ENCODE measurements at regions not wholly inside any gene's neighbourhood (a gene's known extent, or its start where the extent isn't known, plus 50 kb on each side); places are given as distances from the start of the nearest gene placed in this dataset.

- Mint-ChIP-seq H3K27me3 (ENCODE audit: low read depth) (no peaks in the 10 kb centered on the region), H3K4me1 (ENCODE audit: low read depth) (no peaks in the 10 kb centered on the region), H3K36me3 (ENCODE audit: low read depth) (no peaks in the 10 kb centered on the region), H3K9me3 (no peaks in the 10 kb centered on the region), H3K4me3 (ENCODE audit: low read depth) (no peak overlapping the region), H3K27ac (no peak overlapping the region)
- no peak for DNase-seq (ENCODE audit: low spot score)
- intact Hi-C loops (cut with micrococcal nuclease): no loop called here
Measured at GRCh38 chr13:84239032-84239431, 356.8 kb upstream of the SLITRK1 start.

DNA sequence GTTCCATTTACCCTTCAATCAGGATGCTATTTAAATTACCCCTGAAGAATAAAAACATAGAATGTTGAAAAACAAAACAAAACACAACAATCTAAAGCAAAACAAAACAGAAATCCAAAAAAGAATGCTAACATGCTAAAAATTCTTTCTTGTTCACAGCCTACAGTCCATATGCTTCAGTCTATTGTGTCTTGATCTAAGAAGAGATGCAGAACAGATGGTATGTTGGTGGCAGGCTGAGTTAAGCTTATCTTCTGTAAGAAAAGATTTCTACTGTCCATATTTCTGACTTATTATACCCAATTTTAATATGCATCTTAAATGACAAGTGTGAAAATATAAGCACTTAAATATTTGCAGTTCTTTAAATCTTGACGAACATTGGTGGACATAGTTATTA lies 356.1 kb upstream of the SLITRK1 start:
- DNase-seq (ENCODE audit: low spot score): no peak
- intact Hi-C loops (cut with micrococcal nuclease): no loop called here
- Mint-ChIP-seq H3K27ac (no peak overlapping the region), H3K4me3 (ENCODE audit: low read depth) (no peak overlapping the region), H3K4me1 (ENCODE audit: low read depth) (no peaks in the 10 kb centered on the region), H3K27me3 (ENCODE audit: low read depth) (no peaks in the 10 kb centered on the region), H3K36me3 (ENCODE audit: low read depth) (no peaks in the 10 kb centered on the region), H3K9me3 (no peaks in the 10 kb centered on the region)

DNA sequence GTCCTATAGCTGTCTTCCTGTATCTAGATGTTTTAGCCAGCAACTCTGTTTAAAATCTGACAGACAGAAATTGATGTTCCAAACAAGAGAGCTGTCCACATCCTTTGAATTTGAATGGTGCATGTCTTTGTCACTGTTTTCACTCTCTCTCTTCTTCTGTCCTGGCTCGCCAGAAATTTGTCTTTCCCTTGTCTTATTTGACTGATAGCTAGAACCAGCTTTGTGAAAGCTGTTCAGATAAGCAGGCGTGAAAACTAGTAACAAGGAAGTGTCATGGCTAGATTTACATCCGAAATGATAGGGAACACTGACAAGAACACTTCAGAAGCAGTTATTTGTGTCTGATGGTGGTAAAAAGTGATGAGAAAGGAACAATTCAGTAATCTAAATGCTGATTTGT lies 354.9 kb upstream of the SLITRK1 start:
- no peak overlapping the region for H3K4me3 Mint-ChIP-seq (ENCODE audit: low read depth)
- H3K36me3 Mint-ChIP-seq (ENCODE audit: low read depth): no peaks in the 10 kb centered on the region
- no peak overlapping the region for H3K27ac Mint-ChIP-seq
- H3K9me3 Mint-ChIP-seq: no peaks in the 10 kb centered on the region
- intact Hi-C loops (cut with micrococcal nuclease): no loop called here
- H3K27me3 Mint-ChIP-seq (ENCODE audit: low read depth): no peaks in the 10 kb centered on the region
- DNase-seq (ENCODE audit: low spot score): no peak
- H3K4me1 Mint-ChIP-seq (ENCODE audit: low read depth): no peaks in the 10 kb centered on the region

GRCh38 chr13:84234416-84234815 lies 352.1 kb upstream of the SLITRK1 start:
- intact Hi-C loops (cut with micrococcal nuclease): no loop called here
- H3K36me3 Mint-ChIP-seq (ENCODE audit: low read depth): no peaks in the 10 kb centered on the region
- no peaks in the 10 kb centered on the region for H3K9me3 Mint-ChIP-seq
- no peak overlapping the region for H3K27ac Mint-ChIP-seq
- H3K27me3 Mint-ChIP-seq (ENCODE audit: low read depth): no peaks in the 10 kb centered on the region
- DNase-seq (ENCODE audit: low spot score): no peak
- H3K4me1 Mint-ChIP-seq (ENCODE audit: low read depth): no peaks in the 10 kb centered on the region
- H3K4me3 Mint-ChIP-seq (ENCODE audit: low read depth): no peak overlapping the region

- Mint-ChIP-seq H3K4me1 (ENCODE audit: low read depth) (no peaks in the 10 kb centered on the region), H3K9me3 (no peaks in the 10 kb centered on the region), H3K36me3 (ENCODE audit: low read depth) (no peaks in the 10 kb centered on the region), H3K27me3 (ENCODE audit: low read depth) (no peaks in the 10 kb centered on the region), H3K4me3 (ENCODE audit: low read depth) (no peak overlapping the region), H3K27ac (no peak overlapping the region)
- intact Hi-C loops (cut with micrococcal nuclease): no loop called here
- no peak for DNase-seq (ENCODE audit: low spot score)
Measured at GRCh38 chr13:84230568-84230967, 348.3 kb upstream of the SLITRK1 start.

DNA sequence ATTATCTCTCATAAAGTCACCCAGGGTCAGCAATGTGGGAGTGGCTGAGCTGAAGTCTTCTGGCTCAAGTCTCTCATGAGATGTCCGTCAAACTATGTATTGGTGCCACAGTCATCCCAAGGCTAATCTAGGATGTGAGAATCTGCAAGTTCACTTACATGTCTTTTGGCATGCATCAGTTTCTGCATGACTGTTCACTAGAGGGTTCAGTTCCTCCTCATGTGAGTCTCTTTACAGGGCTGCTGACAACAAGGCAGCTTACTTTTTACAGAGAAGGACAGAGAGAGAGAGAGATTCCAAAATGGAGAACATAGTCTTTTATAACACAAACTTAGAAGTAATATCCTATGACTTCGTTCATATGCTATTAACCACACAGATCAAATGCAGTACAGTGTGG lies 328.8 kb upstream of the SLITRK1 start:
- Mint-ChIP-seq H3K4me1 (ENCODE audit: low read depth) (no peaks in the 10 kb centered on the region), H3K27ac (no peak overlapping the region), H3K9me3 (peaks cover 8% of the 10 kb centered on the region), H3K36me3 (ENCODE audit: low read depth) (no peaks in the 10 kb centered on the region), H3K27me3 (ENCODE audit: low read depth) (no peaks in the 10 kb centered on the region), H3K4me3 (ENCODE audit: low read depth) (no peak overlapping the region)
- intact Hi-C loops (cut with micrococcal nuclease): no loop called here
- DNase-seq (ENCODE audit: low spot score): no peak

- no peak for DNase-seq (ENCODE audit: low spot score)
- no peaks in the 10 kb centered on the region for H3K9me3 Mint-ChIP-seq
- H3K27ac Mint-ChIP-seq: no peak overlapping the region
- H3K4me1 Mint-ChIP-seq (ENCODE audit: low read depth): no peaks in the 10 kb centered on the region
- intact Hi-C loops (cut with micrococcal nuclease): no loop called here
- H3K27me3 Mint-ChIP-seq (ENCODE audit: low read depth): no peaks in the 10 kb centered on the region
- no peak overlapping the region for H3K4me3 Mint-ChIP-seq (ENCODE audit: low read depth)
- H3K36me3 Mint-ChIP-seq (ENCODE audit: low read depth): no peaks in the 10 kb centered on the region
Measured at GRCh38 chr13:84208246-84208910, 326.1 kb upstream of the SLITRK1 start.

DNA sequence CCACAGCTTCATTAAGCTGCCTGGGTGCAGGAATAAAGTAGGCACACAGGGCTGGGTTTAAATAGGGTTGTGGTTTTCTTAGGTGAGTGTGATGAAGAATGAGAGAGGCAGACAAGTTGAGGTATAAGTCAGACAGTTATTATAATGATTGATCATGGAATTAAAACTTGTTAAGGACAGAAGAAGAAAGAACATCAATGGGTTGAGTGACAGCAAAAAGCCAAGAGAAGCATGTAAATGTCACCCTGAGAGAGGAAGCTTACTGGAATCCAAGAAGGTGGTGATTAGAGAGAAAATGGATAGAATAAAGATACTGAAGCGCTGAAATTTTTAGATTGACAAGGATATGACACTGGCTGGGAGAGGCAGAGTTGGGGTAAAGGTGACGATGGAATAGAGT lies 325.2 kb upstream of the SLITRK1 start:
- Mint-ChIP-seq H3K9me3 (no peaks in the 10 kb centered on the region), H3K4me3 (ENCODE audit: low read depth) (no peak overlapping the region), H3K4me1 (ENCODE audit: low read depth) (no peaks in the 10 kb centered on the region), H3K27ac (no peak overlapping the region), H3K27me3 (ENCODE audit: low read depth) (no peaks in the 10 kb centered on the region), H3K36me3 (ENCODE audit: low read depth) (no peaks in the 10 kb centered on the region)
- no peak for DNase-seq (ENCODE audit: low spot score)
- intact Hi-C loops (cut with micrococcal nuclease): no loop called here

GRCh38 chr13:84200971-84201370 lies 318.7 kb upstream of the SLITRK1 start:
- Mint-ChIP-seq H3K36me3 (ENCODE audit: low read depth) (no peaks in the 10 kb centered on the region), H3K4me1 (ENCODE audit: low read depth) (no peaks in the 10 kb centered on the region), H3K4me3 (ENCODE audit: low read depth) (no peak overlapping the region), H3K9me3 (no peaks in the 10 kb centered on the region), H3K27me3 (ENCODE audit: low read depth) (no peaks in the 10 kb centered on the region), H3K27ac (no peak overlapping the region)
- intact Hi-C loops (cut with micrococcal nuclease): no loop called here
- DNase-seq (ENCODE audit: low spot score): no peak

- intact Hi-C loops (cut with micrococcal nuclease): no loop called here
- Mint-ChIP-seq H3K9me3 (peaks cover 4% of the 10 kb centered on the region), H3K4me3 (ENCODE audit: low read depth) (no peak overlapping the region), H3K36me3 (ENCODE audit: low read depth) (no peaks in the 10 kb centered on the region), H3K4me1 (ENCODE audit: low read depth) (no peaks in the 10 kb centered on the region), H3K27ac (no peak overlapping the region), H3K27me3 (ENCODE audit: low read depth) (no peaks in the 10 kb centered on the region)
- DNase-seq (ENCODE audit: low spot score): no peak
Measured at GRCh38 chr13:84192125-84192524, 309.9 kb upstream of the SLITRK1 start.

DNA sequence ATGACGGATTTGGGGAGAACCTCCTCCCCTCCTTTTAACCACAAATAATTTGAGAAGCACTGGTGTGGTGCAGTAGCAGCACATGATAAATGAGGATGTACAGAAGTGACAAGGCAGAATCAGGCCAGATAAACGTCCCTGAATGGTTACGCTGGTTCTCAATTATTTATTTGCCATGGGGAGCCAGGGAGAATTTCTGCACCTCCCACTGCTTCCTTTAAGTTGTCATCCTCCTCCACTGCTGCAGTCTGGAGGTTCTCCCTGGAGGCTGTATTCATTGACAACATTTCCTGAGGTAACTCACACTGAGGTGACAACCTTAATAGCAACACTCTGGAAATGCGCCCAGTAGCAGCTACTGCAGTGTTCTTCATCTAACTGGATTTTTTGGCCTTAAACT lies 308.9 kb upstream of the SLITRK1 start:
- peaks cover 4% of the 10 kb centered on the region for H3K9me3 Mint-ChIP-seq
- no peaks in the 10 kb centered on the region for H3K4me1 Mint-ChIP-seq (ENCODE audit: low read depth)
- no peak overlapping the region for H3K4me3 Mint-ChIP-seq (ENCODE audit: low read depth)
- intact Hi-C loops (cut with micrococcal nuclease): no loop called here
- H3K36me3 Mint-ChIP-seq (ENCODE audit: low read depth): no peaks in the 10 kb centered on the region
- no peak for DNase-seq (ENCODE audit: low spot score)
- H3K27me3 Mint-ChIP-seq (ENCODE audit: low read depth): no peaks in the 10 kb centered on the region
- H3K27ac Mint-ChIP-seq: no peak overlapping the region

DNA sequence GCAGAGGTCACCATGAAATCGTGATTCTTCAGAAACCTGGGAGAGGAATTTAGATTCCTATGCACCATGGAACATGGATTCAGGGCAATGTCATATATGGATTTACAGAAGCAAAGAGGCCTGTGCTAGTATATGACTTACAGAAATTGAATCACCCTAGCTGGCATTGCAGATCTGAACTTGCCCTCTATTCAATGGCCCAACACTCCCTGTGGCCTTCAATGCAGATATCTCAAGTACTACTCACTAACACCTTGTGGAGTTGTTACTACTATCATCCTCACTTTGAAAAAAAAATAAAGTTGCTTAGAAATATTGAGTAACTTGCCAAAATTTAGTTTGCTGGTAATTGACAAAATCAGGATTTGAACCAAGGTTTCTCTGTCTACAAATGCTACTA lies 305.4 kb upstream of the SLITRK1 start:
- Mint-ChIP-seq H3K27ac (no peak overlapping the region), H3K4me1 (ENCODE audit: low read depth) (no peaks in the 10 kb centered on the region), H3K27me3 (ENCODE audit: low read depth) (no peaks in the 10 kb centered on the region), H3K9me3 (peaks cover 4% of the 10 kb centered on the region), H3K36me3 (ENCODE audit: low read depth) (no peaks in the 10 kb centered on the region), H3K4me3 (ENCODE audit: low read depth) (no peak overlapping the region)
- intact Hi-C loops (cut with micrococcal nuclease): no loop called here
- DNase-seq (ENCODE audit: low spot score): no peak

GRCh38 chr13:84139561-84140158 lies 257.4 kb upstream of the SLITRK1 start:
- no peak for DNase-seq (ENCODE audit: low spot score)
- Mint-ChIP-seq H3K36me3 (ENCODE audit: low read depth) (no peaks in the 10 kb centered on the region), H3K4me1 (ENCODE audit: low read depth) (peaks cover 17% of the 10 kb centered on the region), H3K27me3 (ENCODE audit: low read depth) (peaks cover 2% of the 10 kb centered on the region), H3K4me3 (ENCODE audit: low read depth) (no peak overlapping the region), H3K9me3 (no peaks in the 10 kb centered on the region), H3K27ac (no peak overlapping the region)
- intact Hi-C loops (cut with micrococcal nuclease): loop anchor here (10.0 kb wide), 1 partner anchor 255 kb away; the partner anchor contains the start of gene SLITRK1

Data from activated T-helper 2 cell treated with anti-CD3 and anti-CD28 coated beads, Interferon-gamma antibody, Interleukin-2, Interleukin-4, amounts not matched to agents 10 μg/mL and 5 μg/mL and 100 μg/mL, durations not matched to agents 14 hours and 24 hours and 36 hours (primary cell).